Ishikawa (cell line): ENCODE measurements at regions not wholly inside any gene's neighbourhood (a gene's known extent, or its start where the extent isn't known, plus 50 kb on each side); places are given as distances from the start of the nearest gene placed in this dataset.

Source experiments
- CEBPB ChIP-seq: IDR thresholded peaks from 2 replicates; pipeline ENCODE4 v1.6.1; 2012
- EGR1 ChIP-seq: IDR thresholded peaks from 2 replicates; pipeline ENCODE4 v1.6.1; 2012
- EP300 ChIP-seq: IDR thresholded peaks from 2 replicates; pipeline ENCODE4 v1.6.1; 2012; ENCODE audit warnings: borderline replicate concordance
- REST ChIP-seq: IDR thresholded peaks from 2 replicates; pipeline ENCODE4 v1.6.1; 2012; ENCODE audit warnings: low read depth, mild to moderate bottlenecking
- TAF1 ChIP-seq: IDR thresholded peaks from 2 replicates; pipeline ENCODE4 v1.6.1; 2012; ENCODE audit warnings: low read depth, mild to moderate bottlenecking
- TEAD4 ChIP-seq: IDR thresholded peaks from 2 replicates; pipeline ENCODE4 v1.6.1; 2012
- YY1 ChIP-seq: IDR thresholded peaks from 2 replicates; pipeline ENCODE4 v1.6.1; 2012; ENCODE audit warnings: low read depth

GRCh38 chr11:20274031-20274430 is 89.5 kb upstream of the HTATIP2 start:
- TF ChIP-seq EGR1: no peak
- no peak for TF ChIP-seq TEAD4
- no peak for TF ChIP-seq EP300
- TF ChIP-seq REST: no peak
- TF ChIP-seq TAF1: no peak
- TF ChIP-seq CEBPB: no peak
- no peak for TF ChIP-seq YY1
